HG03064 (cell line): ENCODE measurements at regions not wholly inside any gene's neighbourhood (a gene's known extent, or its start where the extent isn't known, plus 50 kb on each side); places are given as distances from the start of the nearest gene placed in this dataset.
"Not testable (repeated sequence)": the region's sequence is repeated elsewhere in the genome, so short reads cannot be mapped to it uniquely, and the experiment has no call there.

Source experiments
- ATAC-seq: cut with Tn5 transposase; IDR thresholded peaks from one replicate; pipeline ENCODE4 v1.9.1; 2021; ENCODE audit warnings: low read depth; ENCODE audit not compliant: unreplicated experiment

DNA sequence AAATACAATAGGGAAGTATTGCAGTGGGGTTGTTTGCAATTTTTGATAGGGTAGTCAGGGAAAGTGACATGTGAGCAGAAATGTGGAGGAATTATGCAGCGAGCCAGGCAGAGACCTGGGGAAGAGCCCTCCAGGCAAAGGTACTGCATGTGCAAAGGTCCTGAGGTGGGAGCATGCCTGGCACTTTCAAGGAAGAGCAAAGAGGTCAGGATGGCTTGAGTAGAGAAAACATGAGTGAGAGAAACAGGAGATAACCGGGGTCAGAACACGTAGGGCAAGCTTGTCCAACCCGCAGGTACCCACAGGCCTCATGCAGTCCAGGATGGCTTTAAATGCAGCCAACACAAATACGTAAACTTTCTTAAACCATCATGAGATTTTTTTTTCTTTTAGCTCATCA, 71.0 kb downstream of the COQ2 start:
- no peak for ATAC-seq

DNA sequence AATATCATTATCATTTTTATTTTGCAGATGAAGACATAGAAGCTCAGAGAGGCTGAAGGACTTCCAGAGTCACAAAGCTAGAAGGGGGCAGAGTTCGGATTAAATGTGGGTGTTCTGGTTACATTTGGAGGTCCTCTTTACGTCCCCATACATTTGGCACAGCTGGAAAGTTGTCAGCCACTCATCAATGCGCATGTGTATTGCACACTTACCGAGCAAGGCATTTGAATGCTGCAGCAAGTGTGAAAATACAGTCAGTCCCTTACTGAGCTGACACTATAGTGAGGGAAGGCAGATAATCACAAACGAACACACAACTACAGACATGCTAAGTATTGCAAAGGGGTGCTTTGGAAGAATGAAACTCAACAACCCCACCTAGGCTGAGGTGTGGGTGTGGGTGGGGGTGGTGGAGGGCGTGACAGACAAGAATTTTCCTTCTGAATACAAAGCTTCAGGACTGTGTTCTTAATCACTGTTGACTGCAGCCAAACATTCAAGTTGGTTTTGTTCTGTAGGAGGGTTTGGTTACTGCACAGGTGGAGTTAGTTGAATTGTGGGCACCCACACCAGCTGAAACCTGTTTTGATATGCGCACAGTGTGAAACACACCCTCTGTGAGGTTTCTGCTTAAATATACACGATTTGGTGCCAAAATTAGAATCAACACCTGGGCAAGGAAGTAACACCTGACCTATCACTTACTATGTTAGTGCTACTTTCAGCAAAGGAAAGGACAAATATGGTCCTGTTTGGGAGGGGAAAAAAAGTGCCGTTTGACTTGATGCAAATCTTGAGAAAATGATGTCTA, 72.4 kb downstream of the COQ2 start:
- ATAC-seq: peak; percentile 75

DNA sequence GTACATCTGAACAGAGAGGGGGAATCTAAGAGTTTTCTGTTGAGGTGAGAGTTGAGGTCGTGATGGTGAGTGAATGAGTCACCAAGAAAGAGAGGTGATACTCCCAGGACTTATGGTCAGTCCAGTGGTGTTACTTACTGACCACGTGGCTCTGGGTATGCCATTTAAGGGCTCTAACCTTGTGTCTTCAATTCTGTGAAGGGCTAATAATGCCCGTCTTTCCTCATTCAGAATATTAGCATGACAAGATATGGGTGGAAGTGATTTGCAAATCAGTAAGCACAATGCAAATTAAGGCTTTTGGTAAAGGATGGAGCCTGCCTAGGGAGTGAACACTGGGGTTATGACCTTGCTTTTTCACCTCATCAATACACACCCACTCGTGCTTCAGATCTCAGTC, 75.2 kb downstream of the COQ2 start:
- ATAC-seq: no peak

DNA sequence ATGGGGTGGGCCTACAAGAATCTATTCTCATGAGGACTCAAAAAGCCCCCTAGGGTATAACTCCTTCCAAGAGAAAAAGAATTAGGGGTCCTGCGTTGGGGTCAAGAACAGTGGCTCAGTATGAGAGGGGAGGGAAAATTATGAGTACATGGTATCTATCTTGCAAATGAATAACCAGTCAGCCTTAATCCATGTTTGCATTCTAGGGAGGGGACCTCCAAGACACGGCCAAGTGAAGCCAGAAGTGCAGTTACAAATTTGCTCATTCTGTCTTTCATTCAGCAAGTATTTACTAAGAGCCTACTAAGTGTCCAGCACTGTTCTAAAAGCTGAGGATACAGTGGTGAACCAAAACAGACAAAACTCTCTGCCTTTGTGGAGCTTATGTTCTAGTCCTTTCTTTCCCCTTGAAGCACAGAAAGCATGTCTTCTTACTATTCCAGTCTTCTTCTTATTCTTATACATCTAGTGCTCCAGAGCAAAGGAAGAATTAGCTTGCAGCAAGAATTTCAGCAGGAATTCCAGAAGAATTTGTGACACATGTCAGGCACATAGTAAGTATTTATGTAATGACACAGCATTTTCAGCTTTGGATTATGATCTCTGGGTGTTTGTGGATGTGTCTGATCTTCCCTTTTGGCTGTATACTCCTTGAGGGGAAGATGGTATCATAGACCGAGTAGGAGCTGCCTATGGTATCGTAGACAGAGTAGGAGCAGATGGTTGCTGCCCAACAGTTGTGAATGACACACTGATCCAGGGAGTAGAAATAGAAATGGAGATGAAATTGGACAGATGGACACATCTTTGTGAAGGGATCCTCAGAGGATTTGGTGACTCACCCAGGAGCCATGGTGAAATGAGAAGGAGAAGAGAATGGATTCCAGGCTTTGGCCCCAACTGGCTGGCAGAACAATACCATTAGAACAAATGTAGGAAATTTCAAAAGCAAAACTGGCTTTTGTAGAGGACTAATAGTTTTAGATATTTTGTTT, 75.9 kb downstream of the COQ2 start:
- no peak for ATAC-seq

DNA sequence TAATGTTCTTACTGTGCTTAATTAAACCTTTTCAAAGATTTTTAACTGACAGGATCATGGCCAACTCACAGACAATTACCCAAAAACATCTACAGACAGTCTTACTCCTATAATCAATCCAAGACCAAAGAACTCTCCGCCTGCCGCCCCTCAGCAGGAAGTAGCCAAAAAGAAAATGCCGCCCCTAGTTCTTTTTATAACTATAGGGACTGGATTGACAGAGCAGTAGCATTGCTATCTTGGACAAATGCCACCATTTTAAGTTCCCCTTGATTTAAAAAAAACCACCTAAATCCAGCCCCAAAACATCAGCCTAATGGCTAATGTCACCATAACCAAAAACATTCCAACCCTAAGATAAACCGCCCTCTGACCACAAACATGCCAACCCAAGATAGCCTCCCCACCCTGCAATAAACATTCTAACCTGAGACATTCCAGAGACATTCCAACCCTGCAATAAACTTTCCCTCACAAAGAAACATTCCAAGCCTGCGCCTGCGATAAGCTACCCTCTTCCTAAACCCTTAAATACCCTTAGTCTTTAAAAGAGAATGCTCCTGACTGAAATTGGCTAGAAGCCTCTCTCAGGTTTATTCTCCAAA, 77.0 kb downstream of the COQ2 start:
- no peak for ATAC-seq

DNA sequence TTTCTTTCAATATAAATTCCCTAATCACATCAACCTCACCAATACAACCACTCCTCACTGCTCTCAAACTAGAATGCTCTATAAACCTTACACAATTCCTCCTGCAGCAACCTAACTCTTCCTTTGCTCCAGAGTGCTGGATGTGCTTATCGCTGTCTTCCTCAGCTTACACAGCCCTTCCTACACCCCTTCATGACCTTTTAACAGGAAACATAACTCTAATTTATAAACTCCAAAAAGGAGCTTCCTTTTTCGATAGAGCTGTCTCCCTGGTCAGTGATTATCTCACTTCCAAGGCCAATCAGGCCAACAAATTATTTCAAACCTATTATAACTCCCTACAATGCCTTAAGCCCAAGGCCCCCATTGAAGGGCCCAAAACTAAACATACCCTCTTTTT, 78.8 kb downstream of the COQ2 start:
- no peak for ATAC-seq

DNA sequence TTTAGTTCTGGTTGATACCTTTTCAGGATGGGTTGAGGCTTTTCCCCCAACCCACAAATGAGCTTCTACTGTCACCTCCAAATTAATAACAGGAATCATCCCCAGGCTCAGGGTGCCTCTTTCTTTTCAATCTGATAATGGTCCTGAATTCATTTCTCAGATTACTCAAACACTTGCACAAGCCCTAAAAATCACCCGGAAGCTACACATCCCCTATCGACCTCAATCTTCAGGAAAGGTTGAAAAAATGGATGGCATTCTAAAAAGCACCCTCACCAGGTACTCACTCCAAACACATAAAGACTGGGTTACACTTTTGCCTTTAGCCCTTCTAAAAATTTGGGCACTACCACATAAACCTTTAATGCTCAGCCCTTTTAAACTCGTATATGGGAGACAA, 79.9 kb downstream of the COQ2 start:
- ATAC-seq: no peak

DNA sequence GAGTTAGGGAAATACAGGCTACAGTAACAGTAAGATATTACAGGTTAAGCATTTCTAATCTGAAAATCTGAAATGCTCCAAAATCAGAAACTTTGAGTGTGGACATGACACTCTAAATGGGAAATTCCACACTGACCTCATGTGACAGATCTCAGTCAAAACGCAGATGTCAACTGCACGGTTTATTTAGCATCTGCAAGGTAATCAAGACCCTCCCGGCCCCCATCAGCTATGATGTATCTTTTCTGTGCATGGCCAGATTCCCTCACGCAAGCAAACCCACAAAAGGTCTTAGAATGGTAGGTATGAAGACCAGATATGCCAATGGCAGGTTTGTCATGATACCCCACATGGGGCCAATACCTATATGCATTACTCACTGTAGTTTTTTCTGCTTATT, 82.8 kb downstream of the COQ2 start:
- ATAC-seq: no peak

DNA sequence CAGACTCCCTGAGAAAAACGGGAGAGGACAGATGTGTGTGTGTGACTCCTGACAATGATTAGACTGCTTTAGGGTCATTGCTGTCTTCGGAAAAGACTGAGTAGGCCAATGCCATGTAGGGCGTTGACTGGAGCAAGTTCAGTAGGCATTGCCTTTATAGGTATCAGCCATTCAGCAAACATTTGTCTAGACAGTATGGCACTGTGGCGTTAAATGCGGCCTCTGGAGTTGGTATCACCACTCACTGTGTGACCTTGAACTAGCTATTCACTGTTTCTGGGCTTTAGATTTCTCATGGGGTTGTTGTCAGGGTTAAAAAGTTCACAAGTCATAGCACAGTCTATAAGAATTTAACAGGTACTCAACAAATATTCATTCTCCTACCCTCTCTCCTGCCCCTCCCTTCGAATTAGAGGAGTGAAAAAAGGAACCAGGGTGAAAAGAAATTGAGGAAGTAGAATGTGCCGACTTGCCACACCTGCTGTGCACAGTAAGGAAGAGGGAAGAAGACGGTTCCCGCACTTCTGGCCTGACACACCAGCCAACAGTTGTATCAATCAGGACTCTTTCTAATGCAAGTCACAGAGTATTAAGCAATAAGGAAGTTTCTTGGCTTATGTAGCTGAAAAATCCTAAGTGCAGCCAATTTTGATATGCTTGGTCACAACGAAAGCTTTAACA, 83.2 kb upstream of the PLAC8 start:
- no peak for ATAC-seq

DNA sequence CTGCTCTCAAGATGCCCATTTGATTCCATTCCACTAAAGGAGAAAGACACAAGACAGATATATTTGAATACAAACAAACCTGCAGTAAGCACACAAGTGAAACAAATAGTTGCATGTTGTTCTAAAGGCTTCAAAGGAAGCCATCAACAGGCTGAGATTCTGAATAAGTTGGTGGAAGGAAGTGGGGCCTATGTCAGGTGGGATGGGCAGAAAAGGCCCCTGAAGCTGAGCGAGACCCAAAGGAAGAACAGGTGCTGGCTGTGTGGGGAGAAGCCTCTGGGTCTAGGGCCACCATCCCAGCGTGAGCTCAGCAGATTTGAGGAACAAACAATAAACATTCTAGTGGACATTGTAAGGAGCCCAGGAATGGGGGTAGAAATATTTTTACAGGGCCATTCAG, 82.4 kb upstream of the PLAC8 start:
- no peak for ATAC-seq

DNA sequence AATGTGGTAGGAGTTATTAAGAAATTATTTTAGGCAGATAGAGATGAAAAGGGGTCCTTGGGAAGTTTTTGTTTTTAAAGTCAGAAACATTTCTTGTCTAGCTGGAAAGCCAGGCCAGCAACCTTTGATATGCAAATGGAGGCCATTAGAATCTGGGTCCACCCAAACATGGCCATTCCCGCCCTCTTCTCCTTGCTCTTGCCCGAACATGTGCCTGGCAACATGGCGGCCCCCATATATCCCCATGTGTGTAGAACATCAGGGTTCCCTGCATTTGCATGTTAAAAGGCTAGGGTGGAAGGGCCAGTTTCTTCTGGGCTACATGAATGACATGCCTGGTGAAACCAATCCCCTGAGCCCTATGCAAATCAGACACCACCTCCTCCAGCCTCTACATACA, 80.7 kb upstream of the PLAC8 start:
- no peak for ATAC-seq

DNA sequence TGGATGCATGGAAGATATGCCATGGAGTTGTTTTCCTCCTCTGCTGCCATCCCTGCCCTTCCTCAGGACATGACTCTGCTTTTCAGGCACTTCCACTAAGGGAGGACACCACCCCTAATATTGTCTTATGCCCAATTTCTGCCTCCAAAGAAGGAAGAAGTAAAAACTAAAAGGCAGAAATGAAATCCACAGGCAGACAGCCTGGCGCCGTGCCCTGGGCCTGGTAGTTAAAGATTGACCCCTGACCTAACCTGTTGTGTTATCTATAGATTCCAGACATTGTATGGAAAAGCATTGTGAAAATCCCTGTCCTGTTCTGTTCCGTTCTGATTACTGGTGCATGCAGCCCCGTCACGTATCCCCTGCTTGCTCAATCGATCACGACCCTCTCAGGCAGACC, 80.1 kb upstream of the PLAC8 start:
- ATAC-seq: not testable (repeated sequence)

DNA sequence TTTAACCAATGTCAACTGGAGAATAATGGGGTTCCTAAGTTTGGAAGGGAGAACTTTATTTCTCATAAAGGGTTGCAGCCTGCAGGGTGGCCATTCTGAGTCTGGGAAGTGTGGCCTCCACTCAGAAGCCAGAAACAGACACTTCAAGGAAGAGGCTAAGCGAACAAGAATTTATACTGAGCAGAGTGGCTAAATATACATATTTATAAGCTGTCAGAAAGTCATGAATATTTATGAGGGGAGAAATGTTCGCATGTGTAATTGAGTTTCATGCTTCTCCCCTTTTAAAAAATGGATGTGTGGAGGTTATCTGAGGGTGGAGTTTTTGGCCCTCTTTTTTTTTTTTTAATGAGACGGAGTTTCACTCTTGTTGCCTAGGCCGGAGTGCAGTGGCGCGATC, 78.1 kb upstream of the PLAC8 start:
- no peak for ATAC-seq

DNA sequence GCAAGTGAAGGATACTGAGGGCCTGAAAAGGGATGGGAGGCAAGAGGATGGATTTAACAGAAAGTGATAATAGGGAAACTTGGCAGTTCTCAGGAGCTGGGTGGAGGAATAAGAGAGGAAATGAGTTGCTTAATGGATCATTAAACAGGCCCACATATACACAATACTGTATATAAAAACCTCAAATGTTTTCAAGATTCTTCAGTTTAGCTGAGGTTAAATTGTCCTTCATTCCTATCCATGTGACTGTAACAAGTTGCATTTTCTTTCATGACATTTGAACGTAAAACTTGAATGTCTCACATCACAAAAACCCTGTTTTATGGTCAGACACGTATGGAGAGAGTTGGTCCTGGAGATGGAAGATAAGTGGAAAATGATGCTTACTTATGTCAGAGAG, 76.5 kb upstream of the PLAC8 start:
- ATAC-seq: no peak

DNA sequence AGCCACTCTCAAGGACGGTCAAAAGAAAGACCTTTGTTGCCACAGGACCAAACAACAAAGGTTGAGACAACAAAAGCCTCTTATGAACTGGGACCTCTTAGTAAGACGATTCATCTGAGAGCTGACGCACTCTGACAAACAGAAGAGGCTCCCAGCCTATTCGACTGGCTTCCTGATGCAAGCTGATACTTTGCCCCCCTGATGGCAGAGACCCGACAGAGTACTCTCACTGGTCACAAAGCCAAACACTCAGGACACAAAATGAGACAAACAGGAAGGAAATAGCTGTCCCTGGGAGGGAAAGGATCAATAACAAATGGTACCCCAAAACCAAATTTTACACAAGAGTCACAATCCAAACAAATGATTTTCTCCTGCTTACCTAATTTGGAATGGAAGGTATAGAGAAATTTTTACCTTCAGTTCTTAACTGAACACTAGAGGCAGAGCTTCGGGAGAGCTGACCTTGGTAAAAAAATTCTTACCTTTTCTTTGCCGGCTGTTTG, 75.2 kb upstream of the PLAC8 start:
- ATAC-seq: no peak

DNA sequence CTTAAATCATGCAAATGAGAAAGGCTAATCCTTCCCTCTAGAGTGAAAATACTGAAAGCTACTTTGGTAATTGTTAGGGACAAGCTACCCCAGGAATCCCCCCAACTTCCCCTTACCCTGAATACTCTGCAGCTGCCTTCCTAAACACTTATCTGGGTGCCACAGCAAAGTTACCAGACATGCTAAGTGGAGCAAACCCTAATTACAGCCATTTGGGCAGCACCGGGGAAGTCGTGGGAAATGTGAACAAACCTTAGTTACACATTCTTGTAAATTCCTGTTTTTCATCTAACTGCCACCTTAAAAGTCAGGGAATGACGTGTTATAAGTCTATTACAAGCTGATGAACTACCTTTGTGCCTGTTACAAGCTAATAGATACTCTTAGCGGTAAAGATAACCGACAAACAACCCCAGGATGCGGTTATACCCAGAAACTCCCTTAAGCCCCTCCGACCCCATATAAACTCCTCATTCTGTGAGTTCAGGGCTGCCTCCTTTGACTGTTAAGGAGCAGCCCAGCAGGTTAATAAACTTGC, 66.0 kb upstream of the PLAC8 start:
- peak; percentile 43 for ATAC-seq

DNA sequence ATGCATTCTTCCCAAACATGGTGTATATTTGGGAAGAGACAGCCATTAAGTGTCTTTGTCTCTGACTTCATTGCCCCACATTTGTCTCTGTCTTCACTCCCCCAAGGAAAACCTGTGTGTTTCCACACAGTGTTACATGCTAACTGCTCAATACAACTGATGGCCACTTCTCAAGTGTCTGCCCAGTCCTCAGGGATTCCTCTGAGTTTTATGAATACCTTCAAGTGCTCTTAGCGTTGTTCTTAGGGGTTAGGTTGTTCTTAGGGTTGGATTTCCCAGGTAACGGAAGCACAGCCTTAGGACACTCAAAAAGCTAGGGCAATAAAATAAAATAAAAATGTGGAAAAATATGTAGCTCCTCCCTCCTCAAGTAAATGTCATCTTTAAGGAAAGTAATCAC, 64.7 kb upstream of the PLAC8 start:
- ATAC-seq: no peak

DNA sequence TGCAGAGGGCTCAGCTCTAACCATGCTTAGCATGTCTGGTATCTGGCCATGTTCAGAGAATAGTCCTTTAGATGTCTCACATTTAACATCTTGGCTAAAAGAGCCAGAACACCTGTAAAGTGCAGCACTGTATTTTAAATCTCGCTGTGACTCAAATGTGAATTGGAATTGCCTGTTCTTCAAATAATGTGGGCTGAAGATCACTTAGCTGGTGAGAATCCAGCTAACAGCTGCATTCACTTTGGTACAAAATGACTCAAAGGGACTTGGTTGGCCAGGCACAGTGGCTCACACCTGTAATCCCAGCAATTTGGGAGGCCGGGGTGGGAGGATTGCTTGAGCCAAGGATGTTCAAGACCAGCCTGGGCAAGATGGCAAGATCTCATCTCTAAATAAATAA, 63.5 kb upstream of the PLAC8 start:
- ATAC-seq: no peak

DNA sequence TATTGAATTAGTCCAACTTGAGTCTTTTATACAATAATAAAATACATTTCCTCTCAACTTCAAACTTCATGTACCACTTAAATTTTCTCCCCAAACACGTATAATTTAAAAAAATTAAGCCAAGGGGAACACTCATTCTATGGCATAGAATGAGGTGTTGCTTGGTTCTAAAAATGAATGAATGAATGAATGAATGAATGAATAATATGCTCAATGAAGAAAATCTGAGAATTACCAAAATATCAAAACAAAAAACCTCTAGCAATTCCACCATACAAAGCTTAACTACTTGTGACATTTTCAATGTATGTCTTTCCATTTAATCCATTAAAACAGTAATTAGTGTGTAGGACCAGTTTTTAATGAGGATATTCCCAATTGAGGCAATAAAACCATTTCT, 62.7 kb upstream of the PLAC8 start:
- ATAC-seq: no peak

DNA sequence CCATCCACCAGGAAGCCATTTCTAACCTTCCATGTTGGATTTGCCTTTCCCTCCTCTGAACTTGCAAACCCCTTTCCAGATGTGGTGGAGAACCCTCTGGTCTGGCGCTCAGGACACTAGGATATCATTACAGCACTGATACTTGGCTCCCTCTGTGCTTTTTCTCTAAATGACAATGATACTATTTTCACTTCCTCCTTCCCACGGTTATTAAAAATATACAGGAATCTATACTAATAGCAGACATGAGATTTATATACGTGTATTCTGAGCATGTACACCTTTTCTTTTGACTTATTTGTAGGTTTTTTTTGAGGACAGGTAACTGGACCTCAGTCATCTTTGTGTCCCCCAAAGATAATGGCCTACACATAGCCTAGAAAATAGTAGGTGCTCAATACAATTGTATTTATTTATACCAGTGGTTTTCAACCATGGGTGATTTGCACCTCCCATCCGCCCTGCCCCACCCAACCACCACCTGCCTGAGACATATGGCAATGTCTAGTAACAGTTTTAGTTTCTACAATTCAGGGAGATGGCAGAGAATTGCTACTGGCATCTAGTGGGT, 60.4 kb upstream of the PLAC8 start:
- peak; percentile 54 for ATAC-seq
